HEK293 (cell line): ENCODE measurements at regions not wholly inside any gene's neighbourhood (a gene's known extent, or its start where the extent isn't known, plus 50 kb on each side); places are given as distances from the start of the nearest gene placed in this dataset.

ENCODE experiments used
- HOXA7 ChIP-seq: sonication (generic); formaldehyde crosslinking; IDR thresholded peaks from 2 replicates; pipeline ENCODE4 v1.8.1; 2022; ENCODE audit warnings: missing genetic modification reagents, borderline replicate concordance
- MYNN ChIP-seq: fragments of 450-650 bp; formaldehyde crosslinking; IDR thresholded peaks from 2 replicates; pipeline ENCODE4 v1.5.1; 2016; ENCODE audit warnings: missing biosample characterization, missing genetic modification characterization, borderline replicate concordance
- WT1 ChIP-seq: fragments of 450-650 bp; formaldehyde crosslinking; IDR thresholded peaks from 2 replicates; pipeline ENCODE4 v1.5.1; 2016; ENCODE audit warnings: missing biosample characterization, missing genetic modification characterization
- YY1 ChIP-seq: fragments of 450-650 bp; formaldehyde crosslinking; IDR thresholded peaks from 2 replicates; pipeline ENCODE4 v1.5.1; 2018; ENCODE audit warnings: missing biosample characterization, missing genetic modification characterization
- ZNF10 ChIP-seq: fragments of 450-650 bp; formaldehyde crosslinking; IDR thresholded peaks from 2 replicates; pipeline ENCODE4 v1.5.1; 2017; ENCODE audit warnings: missing biosample characterization, missing genetic modification characterization
- ZNF501 ChIP-seq: fragments of 450-650 bp; formaldehyde crosslinking; IDR thresholded peaks from 2 replicates; pipeline ENCODE4 v1.5.1; 2016; ENCODE audit warnings: missing biosample characterization, missing genetic modification characterization
- ZNF560 ChIP-seq: fragments of 450-650 bp; formaldehyde crosslinking; IDR thresholded peaks from 2 replicates; pipeline ENCODE4 v1.5.1; 2017; ENCODE audit warnings: missing biosample characterization, missing genetic modification characterization, borderline replicate concordance
- ZSCAN30 ChIP-seq: fragments of 450-650 bp; IDR thresholded peaks from 2 replicates; pipeline ENCODE4 v1.5.1; 2018; ENCODE audit warnings: missing biosample characterization, mild to moderate bottlenecking, missing genetic modification characterization, moderate library complexity
- TF ChIP-seq, protein P1 (sequence below): fragments of 450-650 bp; formaldehyde crosslinking; IDR thresholded peaks from 2 replicates; pipeline ENCODE4; 2016; ENCODE audit warnings: missing biosample characterization, missing genetic modification characterization
- TF ChIP-seq, protein P2 (sequence below): fragments of 450-650 bp; IDR thresholded peaks from 2 replicates; pipeline ENCODE4 v1.5.1; 2018; ENCODE audit warnings: missing biosample characterization, mild to moderate bottlenecking, missing genetic modification characterization
- TF ChIP-seq, protein P3 (sequence below): fragments of 450-650 bp; formaldehyde crosslinking; IDR thresholded peaks from 2 replicates; pipeline ENCODE4 v1.5.1; 2016; ENCODE audit warnings: missing biosample characterization, missing genetic modification characterization
- TF ChIP-seq, protein P4 (sequence below): IDR thresholded peaks from 2 replicates; pipeline ENCODE4 v1.6.1; 2011; ENCODE audit warnings: mild to moderate bottlenecking, low read depth, low read length, borderline replicate concordance
- TF ChIP-seq, protein P5 (sequence below): fragments of 450-650 bp; formaldehyde crosslinking; IDR thresholded peaks from 2 replicates; pipeline ENCODE4 v1.5.1; 2016; ENCODE audit warnings: missing biosample characterization, missing genetic modification characterization, borderline replicate concordance

DNA sequence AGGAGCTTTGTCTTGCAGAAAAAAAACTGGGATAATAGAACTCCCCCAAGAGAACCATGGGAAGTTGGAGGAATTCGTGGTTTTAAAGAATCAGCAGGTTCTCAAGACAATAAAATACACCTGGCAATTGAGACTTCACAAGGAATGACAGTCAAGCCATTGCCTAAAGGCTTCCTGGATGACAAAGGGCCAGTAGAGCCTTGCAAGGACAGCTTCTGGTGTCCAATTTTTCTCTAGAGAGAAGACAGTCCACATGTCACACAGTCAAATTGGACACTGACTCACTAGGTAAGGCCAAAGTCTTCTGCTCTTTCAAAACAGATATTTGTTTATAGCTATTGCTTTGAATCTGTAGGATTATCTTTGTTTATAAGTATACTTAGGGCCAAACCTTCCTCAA lies 80.3 kb upstream of the BMP5 start:
- no peak for TF ChIP-seq WT1
- TF ChIP-seq ZSCAN30 (tag by site-specific recombination) = no peak
- TF ChIP-seq YY1 (tag by site-specific recombination) = no peak
- TF ChIP-seq MYNN = no peak
- TF ChIP-seq, protein P1, sequence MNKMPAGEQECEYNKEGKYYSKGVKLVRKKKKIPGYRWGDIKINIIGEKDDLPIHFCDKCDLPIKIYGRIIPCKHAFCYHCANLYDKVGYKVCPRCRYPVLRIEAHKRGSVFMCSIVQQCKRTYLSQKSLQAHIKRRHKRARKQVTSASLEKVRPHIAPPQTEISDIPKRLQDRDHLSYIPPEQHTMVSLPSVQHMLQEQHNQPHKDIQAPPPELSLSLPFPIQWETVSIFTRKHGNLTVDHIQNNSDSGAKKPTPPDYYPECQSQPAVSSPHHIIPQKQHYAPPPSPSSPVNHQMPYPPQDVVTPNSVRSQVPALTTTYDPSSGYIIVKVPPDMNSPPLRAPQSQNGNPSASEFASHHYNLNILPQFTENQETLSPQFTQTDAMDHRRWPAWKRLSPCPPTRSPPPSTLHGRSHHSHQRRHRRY = no peak
- TF ChIP-seq, protein P2, sequence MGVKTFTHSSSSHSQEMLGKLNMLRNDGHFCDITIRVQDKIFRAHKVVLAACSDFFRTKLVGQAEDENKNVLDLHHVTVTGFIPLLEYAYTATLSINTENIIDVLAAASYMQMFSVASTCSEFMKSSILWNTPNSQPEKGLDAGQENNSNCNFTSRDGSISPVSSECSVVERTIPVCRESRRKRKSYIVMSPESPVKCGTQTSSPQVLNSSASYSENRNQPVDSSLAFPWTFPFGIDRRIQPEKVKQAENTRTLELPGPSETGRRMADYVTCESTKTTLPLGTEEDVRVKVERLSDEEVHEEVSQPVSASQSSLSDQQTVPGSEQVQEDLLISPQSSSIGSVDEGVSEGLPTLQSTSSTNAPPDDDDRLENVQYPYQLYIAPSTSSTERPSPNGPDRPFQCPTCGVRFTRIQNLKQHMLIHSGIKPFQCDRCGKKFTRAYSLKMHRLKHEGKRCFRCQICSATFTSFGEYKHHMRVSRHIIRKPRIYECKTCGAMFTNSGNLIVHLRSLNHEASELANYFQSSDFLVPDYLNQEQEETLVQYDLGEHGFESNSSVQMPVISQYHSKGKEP (tag by site-specific recombination) = no peak
- TF ChIP-seq HOXA7 (CRISPR knock-in tag) = no peak
- TF ChIP-seq, protein P3, sequence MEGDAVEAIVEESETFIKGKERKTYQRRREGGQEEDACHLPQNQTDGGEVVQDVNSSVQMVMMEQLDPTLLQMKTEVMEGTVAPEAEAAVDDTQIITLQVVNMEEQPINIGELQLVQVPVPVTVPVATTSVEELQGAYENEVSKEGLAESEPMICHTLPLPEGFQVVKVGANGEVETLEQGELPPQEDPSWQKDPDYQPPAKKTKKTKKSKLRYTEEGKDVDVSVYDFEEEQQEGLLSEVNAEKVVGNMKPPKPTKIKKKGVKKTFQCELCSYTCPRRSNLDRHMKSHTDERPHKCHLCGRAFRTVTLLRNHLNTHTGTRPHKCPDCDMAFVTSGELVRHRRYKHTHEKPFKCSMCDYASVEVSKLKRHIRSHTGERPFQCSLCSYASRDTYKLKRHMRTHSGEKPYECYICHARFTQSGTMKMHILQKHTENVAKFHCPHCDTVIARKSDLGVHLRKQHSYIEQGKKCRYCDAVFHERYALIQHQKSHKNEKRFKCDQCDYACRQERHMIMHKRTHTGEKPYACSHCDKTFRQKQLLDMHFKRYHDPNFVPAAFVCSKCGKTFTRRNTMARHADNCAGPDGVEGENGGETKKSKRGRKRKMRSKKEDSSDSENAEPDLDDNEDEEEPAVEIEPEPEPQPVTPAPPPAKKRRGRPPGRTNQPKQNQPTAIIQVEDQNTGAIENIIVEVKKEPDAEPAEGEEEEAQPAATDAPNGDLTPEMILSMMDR (tag by site-specific recombination) = no peak
- TF ChIP-seq ZNF10 (tag by site-specific recombination) = no peak
- TF ChIP-seq ZNF560 (tag by site-specific recombination) = no peak
- TF ChIP-seq, protein P4, sequence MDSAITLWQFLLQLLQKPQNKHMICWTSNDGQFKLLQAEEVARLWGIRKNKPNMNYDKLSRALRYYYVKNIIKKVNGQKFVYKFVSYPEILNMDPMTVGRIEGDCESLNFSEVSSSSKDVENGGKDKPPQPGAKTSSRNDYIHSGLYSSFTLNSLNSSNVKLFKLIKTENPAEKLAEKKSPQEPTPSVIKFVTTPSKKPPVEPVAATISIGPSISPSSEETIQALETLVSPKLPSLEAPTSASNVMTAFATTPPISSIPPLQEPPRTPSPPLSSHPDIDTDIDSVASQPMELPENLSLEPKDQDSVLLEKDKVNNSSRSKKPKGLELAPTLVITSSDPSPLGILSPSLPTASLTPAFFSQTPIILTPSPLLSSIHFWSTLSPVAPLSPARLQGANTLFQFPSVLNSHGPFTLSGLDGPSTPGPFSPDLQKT = no peak
- TF ChIP-seq, protein P5, sequence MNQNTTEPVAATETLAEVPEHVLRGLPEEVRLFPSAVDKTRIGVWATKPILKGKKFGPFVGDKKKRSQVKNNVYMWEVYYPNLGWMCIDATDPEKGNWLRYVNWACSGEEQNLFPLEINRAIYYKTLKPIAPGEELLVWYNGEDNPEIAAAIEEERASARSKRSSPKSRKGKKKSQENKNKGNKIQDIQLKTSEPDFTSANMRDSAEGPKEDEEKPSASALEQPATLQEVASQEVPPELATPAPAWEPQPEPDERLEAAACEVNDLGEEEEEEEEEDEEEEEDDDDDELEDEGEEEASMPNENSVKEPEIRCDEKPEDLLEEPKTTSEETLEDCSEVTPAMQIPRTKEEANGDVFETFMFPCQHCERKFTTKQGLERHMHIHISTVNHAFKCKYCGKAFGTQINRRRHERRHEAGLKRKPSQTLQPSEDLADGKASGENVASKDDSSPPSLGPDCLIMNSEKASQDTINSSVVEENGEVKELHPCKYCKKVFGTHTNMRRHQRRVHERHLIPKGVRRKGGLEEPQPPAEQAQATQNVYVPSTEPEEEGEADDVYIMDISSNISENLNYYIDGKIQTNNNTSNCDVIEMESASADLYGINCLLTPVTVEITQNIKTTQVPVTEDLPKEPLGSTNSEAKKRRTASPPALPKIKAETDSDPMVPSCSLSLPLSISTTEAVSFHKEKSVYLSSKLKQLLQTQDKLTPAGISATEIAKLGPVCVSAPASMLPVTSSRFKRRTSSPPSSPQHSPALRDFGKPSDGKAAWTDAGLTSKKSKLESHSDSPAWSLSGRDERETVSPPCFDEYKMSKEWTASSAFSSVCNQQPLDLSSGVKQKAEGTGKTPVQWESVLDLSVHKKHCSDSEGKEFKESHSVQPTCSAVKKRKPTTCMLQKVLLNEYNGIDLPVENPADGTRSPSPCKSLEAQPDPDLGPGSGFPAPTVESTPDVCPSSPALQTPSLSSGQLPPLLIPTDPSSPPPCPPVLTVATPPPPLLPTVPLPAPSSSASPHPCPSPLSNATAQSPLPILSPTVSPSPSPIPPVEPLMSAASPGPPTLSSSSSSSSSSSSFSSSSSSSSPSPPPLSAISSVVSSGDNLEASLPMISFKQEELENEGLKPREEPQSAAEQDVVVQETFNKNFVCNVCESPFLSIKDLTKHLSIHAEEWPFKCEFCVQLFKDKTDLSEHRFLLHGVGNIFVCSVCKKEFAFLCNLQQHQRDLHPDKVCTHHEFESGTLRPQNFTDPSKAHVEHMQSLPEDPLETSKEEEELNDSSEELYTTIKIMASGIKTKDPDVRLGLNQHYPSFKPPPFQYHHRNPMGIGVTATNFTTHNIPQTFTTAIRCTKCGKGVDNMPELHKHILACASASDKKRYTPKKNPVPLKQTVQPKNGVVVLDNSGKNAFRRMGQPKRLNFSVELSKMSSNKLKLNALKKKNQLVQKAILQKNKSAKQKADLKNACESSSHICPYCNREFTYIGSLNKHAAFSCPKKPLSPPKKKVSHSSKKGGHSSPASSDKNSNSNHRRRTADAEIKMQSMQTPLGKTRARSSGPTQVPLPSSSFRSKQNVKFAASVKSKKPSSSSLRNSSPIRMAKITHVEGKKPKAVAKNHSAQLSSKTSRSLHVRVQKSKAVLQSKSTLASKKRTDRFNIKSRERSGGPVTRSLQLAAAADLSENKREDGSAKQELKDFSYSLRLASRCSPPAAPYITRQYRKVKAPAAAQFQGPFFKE (tag by site-specific recombination) = no peak
- no peak for TF ChIP-seq ZNF501 (tag by site-specific recombination)
